ENCODE measurements at regions not wholly inside any gene's neighbourhood (a gene's known extent, or its start where the extent isn't known, plus 50 kb on each side); places are given as distances from the start of the nearest gene placed in this dataset.

DNA sequence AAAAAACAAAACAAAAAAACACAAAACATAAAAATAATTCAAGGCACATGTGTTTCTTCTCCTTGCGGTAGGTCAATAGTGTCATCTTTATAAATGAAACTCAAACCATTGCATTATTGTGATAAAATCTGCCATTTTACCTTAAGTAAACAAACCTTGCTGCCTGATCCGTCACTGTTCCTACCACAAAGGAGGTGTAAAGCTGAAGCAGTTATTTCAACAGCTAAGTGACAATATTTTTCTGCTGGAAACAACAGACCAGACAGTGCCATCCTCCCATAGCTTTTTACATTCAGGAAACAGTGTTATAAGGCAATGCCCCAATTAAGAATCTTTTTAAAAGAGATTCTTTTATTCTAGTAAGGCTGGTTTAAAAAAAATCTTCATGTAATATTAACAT is 242.7 kb downstream of the PPP1R2C start:
- CTCF ChIA-PET = no interaction called here
- TF ChIP-seq, protein P1, sequence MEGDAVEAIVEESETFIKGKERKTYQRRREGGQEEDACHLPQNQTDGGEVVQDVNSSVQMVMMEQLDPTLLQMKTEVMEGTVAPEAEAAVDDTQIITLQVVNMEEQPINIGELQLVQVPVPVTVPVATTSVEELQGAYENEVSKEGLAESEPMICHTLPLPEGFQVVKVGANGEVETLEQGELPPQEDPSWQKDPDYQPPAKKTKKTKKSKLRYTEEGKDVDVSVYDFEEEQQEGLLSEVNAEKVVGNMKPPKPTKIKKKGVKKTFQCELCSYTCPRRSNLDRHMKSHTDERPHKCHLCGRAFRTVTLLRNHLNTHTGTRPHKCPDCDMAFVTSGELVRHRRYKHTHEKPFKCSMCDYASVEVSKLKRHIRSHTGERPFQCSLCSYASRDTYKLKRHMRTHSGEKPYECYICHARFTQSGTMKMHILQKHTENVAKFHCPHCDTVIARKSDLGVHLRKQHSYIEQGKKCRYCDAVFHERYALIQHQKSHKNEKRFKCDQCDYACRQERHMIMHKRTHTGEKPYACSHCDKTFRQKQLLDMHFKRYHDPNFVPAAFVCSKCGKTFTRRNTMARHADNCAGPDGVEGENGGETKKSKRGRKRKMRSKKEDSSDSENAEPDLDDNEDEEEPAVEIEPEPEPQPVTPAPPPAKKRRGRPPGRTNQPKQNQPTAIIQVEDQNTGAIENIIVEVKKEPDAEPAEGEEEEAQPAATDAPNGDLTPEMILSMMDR (IDR thresholded peaks at IDR 0.05; ENCODE audit: insufficient read depth, low read length, missing control alignments) = no peak
- H3K4me3 ChIP-seq (ENCODE audit: low read depth, low read length) = no peak overlapping the region
- POLR2A ChIA-PET = no interaction called here
- DNase-seq (ENCODE audit: low read depth, low spot score) = no peak

DNA sequence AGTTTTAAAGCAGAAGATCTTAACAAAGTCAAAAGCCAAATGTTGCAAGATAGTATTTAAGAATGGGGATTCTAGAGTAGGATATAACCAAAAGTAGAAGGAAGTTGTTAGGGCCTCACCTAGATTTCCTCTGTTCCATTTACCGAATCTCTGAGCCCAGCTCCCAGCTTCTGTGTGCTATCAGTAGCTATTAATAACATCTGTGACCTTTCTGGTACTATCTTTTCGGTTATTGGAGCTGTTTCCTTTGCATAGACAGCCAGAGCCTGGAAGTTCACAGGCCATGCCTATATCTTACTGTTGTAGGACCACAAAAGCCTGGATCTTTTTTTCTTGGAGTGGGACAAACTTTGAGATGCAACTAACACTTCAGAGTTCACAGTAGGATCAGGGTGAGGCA is 244.2 kb downstream of the PPP1R2C start:
- ChIA-PET POLR2A (no interaction called here), CTCF (no interaction called here)
- H3K4me3 ChIP-seq (ENCODE audit: low read depth, low read length) = no peak overlapping the region
- no peak for DNase-seq (ENCODE audit: low read depth, low spot score)
- TF ChIP-seq, protein P1 (IDR thresholded peaks at IDR 0.05; ENCODE audit: insufficient read depth, low read length, missing control alignments) = no peak

DNA sequence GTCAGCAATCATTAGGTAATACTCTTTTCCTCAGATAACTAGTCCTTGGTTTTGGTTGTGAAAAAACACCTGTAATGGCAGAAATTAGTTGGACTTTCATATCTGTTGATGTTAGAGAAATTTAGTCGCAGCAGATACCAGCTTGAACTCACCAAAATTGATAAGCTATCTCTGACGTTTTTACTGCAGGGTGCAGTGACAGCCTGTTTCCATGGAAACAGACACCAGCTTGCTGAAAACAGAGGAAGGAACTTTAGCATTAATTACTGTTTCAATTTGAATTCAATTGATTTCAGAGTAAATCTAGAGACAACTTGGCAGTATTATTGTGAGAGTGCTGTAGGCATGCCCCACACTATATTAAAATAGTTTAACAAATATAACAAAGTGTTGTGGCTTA is 246.5 kb downstream of the PPP1R2C start:
- no peak overlapping the region for H3K4me3 ChIP-seq (ENCODE audit: low read depth, low read length)
- CTCF ChIA-PET = no interaction called here

DNA sequence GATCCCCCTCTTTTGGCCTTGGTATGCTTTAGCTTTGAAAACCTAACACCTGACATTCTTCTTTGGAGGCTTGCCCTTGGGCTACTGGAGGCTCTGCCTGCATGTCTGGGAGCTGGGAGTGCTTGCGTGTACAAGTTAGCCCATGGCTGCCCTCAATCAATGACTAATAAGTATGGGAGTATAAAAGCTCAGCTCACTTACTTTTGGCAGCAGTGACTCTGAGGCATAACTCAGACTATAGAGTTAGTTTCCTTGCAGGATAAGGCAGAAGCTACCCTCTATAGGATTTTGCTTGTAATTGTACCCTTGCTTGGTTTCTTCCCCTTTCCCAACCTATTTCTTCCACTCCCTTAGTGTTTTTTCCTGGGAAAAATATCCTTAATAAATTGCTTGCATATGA is 247.9 kb downstream of the PPP1R2C start:
- peak; percentile 46 for DNase-seq (ENCODE audit: low read depth, low spot score)
- TF ChIP-seq, protein P1 (IDR thresholded peaks at IDR 0.05; ENCODE audit: insufficient read depth, low read length, missing control alignments) = peak; percentile 26
- H3K4me3 ChIP-seq (ENCODE audit: low read depth, low read length) = no peak overlapping the region
- POLR2A ChIA-PET = no interaction called here
- CTCF ChIA-PET = interaction anchor here (1.2 to 1.3 kb wide), 2 partner anchors 239 to 732 kb away, joined by 3 to 7 read pairs; no protein-coding TSS in a partner anchor

More for the DNA sequence above, 246.5 kb downstream of the PPP1R2C start:
- no peak for DNase-seq (ENCODE audit: low read depth, low spot score)
- TF ChIP-seq, protein P1 (IDR thresholded peaks at IDR 0.05; ENCODE audit: insufficient read depth, low read length, missing control alignments) = no peak
- POLR2A ChIA-PET = no interaction called here

DNA sequence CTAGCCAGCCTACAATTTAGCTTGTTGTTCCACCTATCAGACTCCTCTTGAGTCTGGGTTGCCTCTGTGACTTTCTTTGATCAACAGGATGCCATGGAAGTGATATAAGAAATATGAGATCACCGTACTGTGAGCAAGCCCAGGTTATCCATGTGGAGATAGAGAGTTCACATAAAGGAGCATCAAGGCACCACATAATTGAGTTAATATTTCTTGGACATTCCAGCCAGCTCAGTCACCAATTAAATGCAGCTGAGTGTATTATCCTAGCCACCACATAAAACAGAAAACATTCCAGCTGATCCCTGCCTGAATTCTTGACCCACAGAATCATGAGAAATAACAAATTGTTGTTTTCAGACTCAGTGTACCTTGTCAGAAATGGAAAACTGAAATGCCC is 253.6 kb downstream of the PPP1R2C start:
- no peak overlapping the region for H3K4me3 ChIP-seq (ENCODE audit: low read depth, low read length)
- DNase-seq (ENCODE audit: low read depth, low spot score) = no peak
- CTCF ChIA-PET = no interaction called here
- TF ChIP-seq, protein P1 (IDR thresholded peaks at IDR 0.05; ENCODE audit: insufficient read depth, low read length, missing control alignments) = no peak
- POLR2A ChIA-PET = no interaction called here

DNA sequence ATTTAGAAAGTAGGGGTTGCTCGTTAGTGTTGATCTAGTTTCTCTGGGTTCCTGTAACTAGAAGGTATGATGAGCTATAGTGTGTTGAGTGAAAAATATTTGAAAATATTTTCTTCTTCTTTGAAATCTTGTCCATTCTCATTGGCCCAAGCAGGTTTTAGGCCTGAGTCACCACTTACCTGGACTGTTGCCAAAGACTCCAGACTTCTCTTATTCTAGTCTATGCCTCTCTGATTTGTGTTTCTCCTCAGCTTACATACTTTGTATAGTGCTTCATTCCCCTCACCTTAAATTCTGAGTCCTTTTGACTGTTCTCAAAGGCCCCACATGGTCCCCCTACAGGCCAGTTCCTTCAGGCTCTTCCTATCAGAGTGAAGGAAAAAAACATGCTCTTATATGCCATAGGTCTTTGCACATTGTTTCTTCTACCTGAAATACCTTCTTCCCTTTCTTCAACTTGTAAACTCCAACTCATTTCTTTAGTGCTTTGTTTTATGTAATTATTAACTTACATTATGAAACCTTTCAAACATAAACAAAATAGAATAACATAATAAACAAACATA is 258.2 kb downstream of the PPP1R2C start:
- ChIA-PET CTCF (no interaction called here), POLR2A (no interaction called here)
- no peak overlapping the region for H3K4me3 ChIP-seq (ENCODE audit: low read depth, low read length)
- TF ChIP-seq, protein P1 (IDR thresholded peaks at IDR 0.05; ENCODE audit: insufficient read depth, low read length, missing control alignments) = no peak
- no peak for DNase-seq (ENCODE audit: low read depth, low spot score)

Measured in AG04449 (cell line).